ENCODE measurements at regions not wholly inside any gene's neighbourhood (a gene's known extent, or its start where the extent isn't known, plus 50 kb on each side); places are given as distances from the start of the nearest gene placed in this dataset.

GRCh38 chrX:16491461-16491860, 158.5 kb upstream of the S100G start:
- H3K27ac ChIP-seq = no peak overlapping the region
- no peaks in the 10 kb centered on the region for H3K36me3 ChIP-seq
- no peaks in the 10 kb centered on the region for H3K27me3 ChIP-seq
- no peak for DNase-seq
- intact Hi-C loops (cut with DNase I) = no loop called here
- no peak overlapping the region for H3K4me3 ChIP-seq (replicated peaks in 1 of 3)
- no peaks in the 10 kb centered on the region for H3K4me1 ChIP-seq
- no peaks in the 10 kb centered on the region for H3K9me3 ChIP-seq
- WGBS, 2 donors = 44 to 64% methylated on average over 1 of the region's 1 CpG
- TF ChIP-seq CTCF (IDR thresholded peaks at IDR 0.05) (no peak), POLR2A (IDR thresholded peaks at IDR 0.05) (no peak)

DNA sequence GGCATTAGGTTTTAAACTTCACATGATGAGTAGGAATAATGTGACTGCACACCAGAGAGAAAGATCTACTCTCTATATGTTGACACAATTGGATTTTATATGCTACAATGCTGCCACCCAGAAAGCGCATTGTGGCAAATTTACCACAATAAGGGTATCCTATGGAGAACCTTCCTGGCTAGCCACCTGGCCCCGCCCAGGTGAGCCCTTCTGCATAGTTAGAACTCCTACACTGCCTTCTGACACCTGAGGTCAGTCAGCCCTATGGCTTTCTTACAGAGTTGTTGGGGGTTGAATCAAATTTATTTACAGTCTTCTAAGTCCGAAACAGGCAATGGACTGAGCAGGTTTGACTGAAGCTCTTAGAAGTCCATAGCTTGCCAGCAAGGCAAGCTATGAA, 153.8 kb upstream of the S100G start:
- intact Hi-C loops (cut with DNase I) = no loop called here
- 94 to 100% methylated on average over 2 to 3 of the region's 3 CpGs for WGBS, 2 donors
- no peak for DNase-seq
- Histone ChIP-seq H3K4me1 (no peaks in the 10 kb centered on the region), H3K36me3 (no peaks in the 10 kb centered on the region), H3K27ac (no peak overlapping the region), H3K27me3 (no peaks in the 10 kb centered on the region), H3K9me3 (no peaks in the 10 kb centered on the region), H3K4me3 (replicated peaks in 1 of 3) (no peak overlapping the region)
- TF ChIP-seq CTCF (IDR thresholded peaks at IDR 0.05) = no peak
- no peak for TF ChIP-seq POLR2A (IDR thresholded peaks at IDR 0.05)

DNA sequence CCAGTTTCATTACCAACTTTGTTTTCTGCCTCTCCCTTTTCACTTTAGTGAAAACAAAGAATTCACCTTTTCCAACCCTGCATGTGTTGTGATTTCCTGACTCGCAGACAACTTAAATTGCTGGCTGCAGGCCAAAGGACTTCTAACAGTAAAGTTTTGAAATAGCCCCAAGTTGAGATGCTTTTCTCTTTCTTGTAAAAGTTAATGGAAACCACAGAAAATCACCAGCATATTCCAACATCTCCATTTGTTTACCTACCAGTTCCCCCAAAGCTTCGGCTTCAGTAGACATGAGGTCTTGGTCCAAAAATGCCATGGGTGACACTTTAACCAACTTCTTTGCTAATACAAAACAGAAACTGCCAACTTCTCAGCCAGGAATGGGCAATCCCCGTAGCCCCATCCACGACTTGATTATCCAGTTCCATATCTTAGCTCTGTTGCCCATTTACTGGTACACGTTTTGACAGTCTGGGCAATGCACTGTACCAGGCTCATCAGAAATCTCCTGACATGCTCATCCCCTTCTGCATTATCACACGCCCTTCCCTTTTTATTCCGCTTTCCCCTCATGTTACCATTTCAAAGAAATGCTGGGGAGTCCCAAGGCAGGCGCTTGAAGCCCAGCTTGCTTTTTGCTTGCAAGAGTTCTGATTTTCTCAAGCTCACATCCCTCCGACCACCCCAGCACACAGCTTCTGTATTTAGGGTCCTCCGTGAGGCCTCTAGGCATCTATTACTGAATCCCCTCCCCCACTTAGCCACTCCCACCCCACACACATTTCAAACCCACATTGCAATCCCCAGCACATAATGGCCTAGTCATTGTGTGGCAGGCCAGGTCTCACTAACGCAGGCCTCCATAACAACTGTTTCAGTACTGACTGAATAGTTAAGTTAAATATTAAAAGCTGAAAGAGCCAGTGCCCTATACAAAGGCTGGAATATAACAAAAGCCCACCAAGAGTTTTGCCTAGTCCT, 137.9 kb upstream of the S100G start:
- DNase-seq = no peak
- Histone ChIP-seq H3K4me3 (replicated peaks in 1 of 3) (no peak overlapping the region), H3K36me3 (no peaks in the 10 kb centered on the region), H3K9me3 (no peaks in the 10 kb centered on the region), H3K27me3 (no peaks in the 10 kb centered on the region), H3K4me1 (no peaks in the 10 kb centered on the region), H3K27ac (no peak overlapping the region)
- TF ChIP-seq CTCF (IDR thresholded peaks at IDR 0.05) = no peak
- no peak for TF ChIP-seq POLR2A (IDR thresholded peaks at IDR 0.05)
- intact Hi-C loops (cut with DNase I) = no loop called here
- WGBS, 2 donors = 84 to 88% methylated on average over 11 of the region's 11 CpGs

GRCh38 chrX:16516232-16516876, 133.6 kb upstream of the S100G start:
- Histone ChIP-seq H3K4me3 (replicated peaks in 1 of 3) (no peak overlapping the region), H3K27ac (no peak overlapping the region), H3K27me3 (no peaks in the 10 kb centered on the region), H3K36me3 (no peaks in the 10 kb centered on the region), H3K4me1 (no peaks in the 10 kb centered on the region), H3K9me3 (no peaks in the 10 kb centered on the region)
- intact Hi-C loops (cut with DNase I) = no loop called here
- TF ChIP-seq POLR2A (IDR thresholded peaks at IDR 0.05) = no peak
- no peak for TF ChIP-seq CTCF (IDR thresholded peaks at IDR 0.05)
- WGBS, 2 donors = 86 to 92% methylated on average over 3 of the region's 3 CpGs
- no peak for DNase-seq

GRCh38 chrX:16517039-16517605, 132.8 kb upstream of the S100G start:
- intact Hi-C loops (cut with DNase I) = no loop called here
- 77 to 94% methylated on average over 1 to 2 of the region's 2 CpGs for WGBS, 2 donors

More at GRCh38 chrX:16517039-16517605, 132.8 kb upstream of the S100G start:
- no peaks in the 10 kb centered on the region for H3K4me1 ChIP-seq
- no peaks in the 10 kb centered on the region for H3K27me3 ChIP-seq
- no peak for TF ChIP-seq POLR2A (IDR thresholded peaks at IDR 0.05)
- TF ChIP-seq CTCF (IDR thresholded peaks at IDR 0.05) = no peak
- H3K4me3 ChIP-seq (replicated peaks in 1 of 3) = no peak overlapping the region
- no peaks in the 10 kb centered on the region for H3K9me3 ChIP-seq
- no peaks in the 10 kb centered on the region for H3K36me3 ChIP-seq
- no peak for DNase-seq
- no peak overlapping the region for H3K27ac ChIP-seq

Measured in thyroid gland (tissue), 4 donors.